Astrocyte (in vitro differentiated cells and primary cell): ENCODE measurements at regions not wholly inside any gene's neighbourhood (a gene's known extent, or its start where the extent isn't known, plus 50 kb on each side); places are given as distances from the start of the nearest gene placed in this dataset.

Source experiments
- DNase-seq: peaks from one replicate; pipeline ENCODE4 v3.0.0-alpha.2; 2010; ENCODE audit warnings: low read depth
- FAIRE-seq: peaks from 2 replicates; lab custom pipeline; 2011; peaks lifted over from hg19 to GRCh38; lab: Jason Lieb, UNC
- H2AFZ ChIP-seq: 2 replicates; pipeline ENCODE4 v1.6.0; 2012; ENCODE audit warnings: low read depth, low read length, inconsistent platforms
- H3K27ac ChIP-seq: 2 replicates; pipeline ENCODE4 v1.5.1; 2011; ENCODE audit warnings: low read depth, low read length, inconsistent platforms
- H3K27me3 ChIP-seq: 2 replicates; pipeline ENCODE4 v1.6.0; 2011; ENCODE audit warnings: low read length, inconsistent platforms; ENCODE audit not compliant: insufficient read depth
- H3K36me3 ChIP-seq: 2 replicates; pipeline ENCODE4 v1.5.1; 2011; ENCODE audit warnings: low read length, inconsistent platforms; ENCODE audit not compliant: insufficient read depth
- H3K4me1 ChIP-seq: 2 replicates; pipeline ENCODE4 v1.5.1; 2011; ENCODE audit warnings: low read length, inconsistent platforms; ENCODE audit not compliant: insufficient read depth
- H3K4me2 ChIP-seq: 2 replicates; pipeline ENCODE4 v1.6.0; 2012; ENCODE audit warnings: low read length, inconsistent platforms
- H3K4me3 ChIP-seq: 2 replicates; pipeline ENCODE4 v1.5.1; 2011; ENCODE audit warnings: low read depth, mild to moderate bottlenecking, low read length, inconsistent platforms; ENCODE audit not compliant: insufficient read depth
- H3K79me2 ChIP-seq: 2 replicates; pipeline ENCODE4 v1.6.0; 2012; ENCODE audit warnings: mild to moderate bottlenecking, low read length, inconsistent platforms; ENCODE audit not compliant: insufficient read depth
- H3K9ac ChIP-seq: 2 replicates; pipeline ENCODE4 v1.6.0; 2012; ENCODE audit warnings: mild to moderate bottlenecking, low read length, inconsistent platforms
- H3K9me3 ChIP-seq: 2 replicates; pipeline ENCODE4 v1.5.1; 2012; ENCODE audit warnings: low read depth, mild to moderate bottlenecking, low read length, inconsistent platforms; ENCODE audit not compliant: insufficient read depth
- H4K20me1 ChIP-seq: 2 replicates; pipeline ENCODE4 v1.6.0; 2012; ENCODE audit warnings: low read length, inconsistent platforms; ENCODE audit not compliant: insufficient read depth
- H3K27ac Mint-ChIP-seq: one replicate; pipeline ENCODE4 v1.8.0; 2021; ENCODE audit warnings: mild to moderate bottlenecking, mixed read lengths; ENCODE audit not compliant: unreplicated experiment
- H3K27me3 Mint-ChIP-seq: one replicate; pipeline ENCODE4 v1.8.0; 2021; ENCODE audit warnings: low read depth, mixed read lengths; ENCODE audit not compliant: unreplicated experiment
- H3K36me3 Mint-ChIP-seq: one replicate; pipeline ENCODE4 v1.8.0; 2021; ENCODE audit warnings: low read depth, mixed read lengths; ENCODE audit not compliant: unreplicated experiment
- H3K4me1 Mint-ChIP-seq: one replicate; pipeline ENCODE4 v1.8.0; 2021; ENCODE audit warnings: low read depth, mixed read lengths; ENCODE audit not compliant: unreplicated experiment
- H3K4me3 Mint-ChIP-seq: one replicate; pipeline ENCODE4 v1.8.0; 2021; ENCODE audit warnings: mild to moderate bottlenecking, moderate library complexity, mixed read lengths; ENCODE audit not compliant: unreplicated experiment
- H3K9me3 Mint-ChIP-seq: one replicate; pipeline ENCODE4 v1.8.0; 2021; ENCODE audit warnings: mild to moderate bottlenecking, mixed read lengths; ENCODE audit not compliant: unreplicated experiment
- EZH2 ChIP-seq: IDR thresholded peaks from 2 replicates; pipeline ENCODE4 v1.6.1; 2012; ENCODE audit warnings: mild to moderate bottlenecking, low read length, inconsistent platforms; ENCODE audit not compliant: insufficient read depth
- TF ChIP-seq, protein P1 (sequence below): IDR thresholded peaks from 2 replicates; pipeline ENCODE4 v1.5.1; 2011; ENCODE audit warnings: low read depth, mild to moderate bottlenecking, inconsistent platforms, low read length, moderate library complexity; ENCODE audit not compliant: insufficient read depth

DNA sequence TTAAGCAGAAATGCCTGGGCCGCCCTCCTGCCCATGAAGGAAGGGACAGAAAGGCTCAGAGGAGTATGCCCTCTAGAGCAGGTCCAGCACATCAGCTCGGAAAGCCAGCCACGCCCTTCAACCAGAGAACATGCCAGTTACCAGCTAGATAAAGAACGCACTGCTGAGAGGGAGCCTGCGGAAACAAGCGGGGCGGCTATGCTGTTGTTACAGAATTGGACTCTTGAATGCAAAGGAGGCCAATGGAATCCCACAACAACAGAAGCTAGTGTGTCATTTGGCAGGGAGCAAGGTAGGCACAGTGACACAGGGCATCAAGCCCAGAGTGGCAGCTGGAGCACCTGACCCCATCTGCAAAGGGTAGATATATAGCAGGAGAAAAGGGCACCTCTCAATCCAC, 242.9 kb upstream of the ID2 start:
- no peak overlapping the region for H3K27ac ChIP-seq
- H3K4me2 ChIP-seq: no peak overlapping the region
- no peaks in the 10 kb centered on the region for H3K9me3 ChIP-seq
- H3K79me2 ChIP-seq: no peaks in the 10 kb centered on the region
- no peak overlapping the region for H3K4me3 ChIP-seq
- Mint-ChIP-seq H3K36me3 (no peaks in the 10 kb centered on the region), H3K4me3 (no peak overlapping the region), H3K9me3 (peaks cover 11% of the 10 kb centered on the region), H3K4me1 (no peaks in the 10 kb centered on the region), H3K27me3 (peaks cover 7% of the 10 kb centered on the region), H3K27ac (no peak overlapping the region)
- H3K4me1 ChIP-seq: no peaks in the 10 kb centered on the region
- TF ChIP-seq EZH2: no peak
- TF ChIP-seq, protein P1, sequence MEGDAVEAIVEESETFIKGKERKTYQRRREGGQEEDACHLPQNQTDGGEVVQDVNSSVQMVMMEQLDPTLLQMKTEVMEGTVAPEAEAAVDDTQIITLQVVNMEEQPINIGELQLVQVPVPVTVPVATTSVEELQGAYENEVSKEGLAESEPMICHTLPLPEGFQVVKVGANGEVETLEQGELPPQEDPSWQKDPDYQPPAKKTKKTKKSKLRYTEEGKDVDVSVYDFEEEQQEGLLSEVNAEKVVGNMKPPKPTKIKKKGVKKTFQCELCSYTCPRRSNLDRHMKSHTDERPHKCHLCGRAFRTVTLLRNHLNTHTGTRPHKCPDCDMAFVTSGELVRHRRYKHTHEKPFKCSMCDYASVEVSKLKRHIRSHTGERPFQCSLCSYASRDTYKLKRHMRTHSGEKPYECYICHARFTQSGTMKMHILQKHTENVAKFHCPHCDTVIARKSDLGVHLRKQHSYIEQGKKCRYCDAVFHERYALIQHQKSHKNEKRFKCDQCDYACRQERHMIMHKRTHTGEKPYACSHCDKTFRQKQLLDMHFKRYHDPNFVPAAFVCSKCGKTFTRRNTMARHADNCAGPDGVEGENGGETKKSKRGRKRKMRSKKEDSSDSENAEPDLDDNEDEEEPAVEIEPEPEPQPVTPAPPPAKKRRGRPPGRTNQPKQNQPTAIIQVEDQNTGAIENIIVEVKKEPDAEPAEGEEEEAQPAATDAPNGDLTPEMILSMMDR: no peak
- DNase-seq: no peak
- H3K9ac ChIP-seq: no peak overlapping the region
- no peak overlapping the region for H2AFZ ChIP-seq
- H3K27me3 ChIP-seq: no peaks in the 10 kb centered on the region
- no peak for FAIRE-seq
- H3K36me3 ChIP-seq: no peaks in the 10 kb centered on the region
- H4K20me1 ChIP-seq: no peaks in the 10 kb centered on the region

DNA sequence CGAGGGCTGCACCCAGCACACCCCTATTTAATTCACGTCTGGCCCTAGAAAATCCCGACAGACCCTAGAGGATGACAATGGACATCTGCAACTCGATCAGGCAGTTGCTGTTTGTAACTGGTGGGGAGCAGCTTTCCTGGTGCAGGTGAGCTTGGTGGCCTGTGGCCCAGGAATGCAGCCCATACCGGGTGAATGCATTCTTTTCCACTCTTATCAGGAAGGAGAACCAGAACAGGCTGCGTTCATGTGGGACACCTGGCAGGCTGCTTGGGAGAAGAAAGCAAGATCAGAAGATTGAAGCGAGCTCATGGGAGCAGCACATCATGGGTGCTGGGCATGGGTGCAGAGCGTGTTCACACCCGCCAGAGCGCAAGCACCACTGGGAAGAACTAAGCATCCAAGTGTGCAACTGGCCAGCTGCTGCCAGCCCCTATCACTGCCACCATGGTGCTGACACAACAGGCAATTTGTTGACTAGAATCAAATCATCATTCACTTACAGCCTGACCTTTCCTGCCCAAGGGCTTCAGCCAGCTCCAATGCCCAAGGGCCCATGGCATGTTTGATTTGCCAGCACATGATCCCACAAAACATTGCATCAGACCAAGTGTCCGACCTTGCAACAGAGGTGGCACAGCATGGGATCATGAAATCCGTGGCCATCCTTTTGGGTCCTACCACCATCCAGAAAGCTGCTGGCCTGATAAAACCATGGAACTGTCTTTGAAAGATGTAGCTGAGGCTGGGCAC, 241.7 kb upstream of the ID2 start:
- no peak overlapping the region for H3K4me2 ChIP-seq
- no peak overlapping the region for H2AFZ ChIP-seq
- peaks cover 8% of the 10 kb centered on the region for H3K9me3 Mint-ChIP-seq
- DNase-seq (no peak), FAIRE-seq (no peak)
- no peaks in the 10 kb centered on the region for H3K36me3 Mint-ChIP-seq
- H4K20me1 ChIP-seq: no peaks in the 10 kb centered on the region
- H3K9me3 ChIP-seq: no peaks in the 10 kb centered on the region
- peaks cover 7% of the 10 kb centered on the region for H3K27me3 Mint-ChIP-seq
- no peaks in the 10 kb centered on the region for H3K36me3 ChIP-seq
- H3K4me3 Mint-ChIP-seq: no peak overlapping the region
- no peaks in the 10 kb centered on the region for H3K27me3 ChIP-seq
- no peak overlapping the region for H3K4me3 ChIP-seq
- no peak overlapping the region for H3K27ac Mint-ChIP-seq
- H3K4me1 ChIP-seq: no peaks in the 10 kb centered on the region
- H3K4me1 Mint-ChIP-seq: no peaks in the 10 kb centered on the region
- no peaks in the 10 kb centered on the region for H3K79me2 ChIP-seq
- H3K9ac ChIP-seq: no peak overlapping the region
- no peak overlapping the region for H3K27ac ChIP-seq
- TF ChIP-seq, protein P1: no peak
- no peak for TF ChIP-seq EZH2

DNA sequence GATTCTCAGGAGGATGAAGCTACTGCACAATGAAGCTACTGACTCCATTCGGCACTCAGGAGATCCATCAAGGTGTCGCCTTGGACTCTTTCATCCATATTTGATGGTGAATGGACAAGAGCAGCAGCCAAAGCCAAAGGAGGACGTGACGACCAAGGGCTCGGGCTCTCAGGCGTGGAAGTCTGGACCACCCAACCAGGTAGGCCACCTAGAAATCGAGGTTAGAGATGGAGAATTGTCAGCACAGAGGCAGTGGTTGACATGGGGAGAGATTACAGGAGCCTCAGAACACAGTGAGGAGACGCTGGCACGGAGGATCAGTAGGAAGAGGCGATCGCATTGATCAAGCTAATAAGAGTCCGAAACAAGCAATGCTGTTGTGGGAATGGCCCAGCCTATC, 240.5 kb upstream of the ID2 start:
- Histone ChIP-seq H3K9ac (no peak overlapping the region), H3K79me2 (no peaks in the 10 kb centered on the region), H3K9me3 (no peaks in the 10 kb centered on the region), H3K4me2 (no peak overlapping the region), H4K20me1 (no peaks in the 10 kb centered on the region), H3K36me3 (no peaks in the 10 kb centered on the region), H3K4me3 (no peak overlapping the region), H2AFZ (no peak overlapping the region), H3K27me3 (no peaks in the 10 kb centered on the region), H3K27ac (no peak overlapping the region), H3K4me1 (no peaks in the 10 kb centered on the region)
- no peak for DNase-seq
- peaks cover 7% of the 10 kb centered on the region for H3K27me3 Mint-ChIP-seq
- TF ChIP-seq EZH2: no peak
- TF ChIP-seq, protein P1: no peak
- peaks cover 8% of the 10 kb centered on the region for H3K9me3 Mint-ChIP-seq
- no peak overlapping the region for H3K4me3 Mint-ChIP-seq
- H3K36me3 Mint-ChIP-seq: no peaks in the 10 kb centered on the region
- H3K27ac Mint-ChIP-seq: no peak overlapping the region
- no peaks in the 10 kb centered on the region for H3K4me1 Mint-ChIP-seq
- no peak for FAIRE-seq
